ENCODE measurements at regions not wholly inside any gene's neighbourhood (a gene's known extent, or its start where the extent isn't known, plus 50 kb on each side); places are given as distances from the start of the nearest gene placed in this dataset.
"Not testable (repeated sequence)": the region's sequence is repeated elsewhere in the genome, so short reads cannot be mapped to it uniquely, and the experiment has no call there.

- DNase-seq = no peak
Measured at GRCh38 chr6:56838965-56839364, 115.9 kb upstream of the BEND6 start.

GRCh38 chr6:56838016-56838555, 116.8 kb upstream of the BEND6 start:
- ATAC-seq (no peak), DNase-seq (no peak)

More at GRCh38 chr6:56838965-56839364, 115.9 kb upstream of the BEND6 start:
- ATAC-seq = no peak

GRCh38 chr6:56837322-56837894, 117.5 kb upstream of the BEND6 start:
- no peak for ATAC-seq
- DNase-seq = no peak

- ATAC-seq (no peak), DNase-seq (no peak)
Measured at GRCh38 chr6:56835612-56836011, 119.3 kb upstream of the BEND6 start.

- DNase-seq = no peak
- ATAC-seq = no peak
Measured at GRCh38 chr6:56833873-56834272, 121.0 kb upstream of the BEND6 start.

- ATAC-seq (no peak), DNase-seq (no peak)
Measured at GRCh38 chr6:56833127-56833791, 121.6 kb upstream of the BEND6 start.

GRCh38 chr6:56832225-56832624, 122.7 kb upstream of the BEND6 start:
- DNase-seq = no peak
- no peak for ATAC-seq

GRCh38 chr6:56831334-56831733, 123.6 kb upstream of the BEND6 start:
- no peak for DNase-seq
- ATAC-seq = no peak

GRCh38 chr6:56827908-56828649, 126.8 kb upstream of the BEND6 start:
- no peak for DNase-seq
- no peak for ATAC-seq

- not testable (repeated sequence) for ATAC-seq
Measured at GRCh38 chr6:56824431-56824830, 130.5 kb upstream of the BEND6 start.

GRCh38 chr6:56821005-56821432, 133.9 kb upstream of the BEND6 start:
- DNase-seq (no peak), ATAC-seq (no peak)

More at GRCh38 chr6:56824431-56824830, 130.5 kb upstream of the BEND6 start:
- not testable (repeated sequence) for DNase-seq

- no peak for ATAC-seq
- no peak for DNase-seq
Measured at GRCh38 chr6:56820060-56820459, 134.8 kb upstream of the BEND6 start.

GRCh38 chr6:56819604-56820003, 135.3 kb upstream of the BEND6 start:
- ATAC-seq (no peak), DNase-seq (no peak)

GRCh38 chr6:56816370-56816769, 138.5 kb upstream of the BEND6 start:
- ATAC-seq (no peak), DNase-seq (no peak)

- no peak for DNase-seq
- ATAC-seq = no peak
Measured at GRCh38 chr6:56815436-56815835, 139.5 kb upstream of the BEND6 start.

- ATAC-seq = no peak
- no peak for DNase-seq
Measured at GRCh38 chr6:56814802-56815201, 140.1 kb upstream of the BEND6 start.

GRCh38 chr6:56814308-56814707, 140.6 kb upstream of the BEND6 start:
- ATAC-seq (no peak), DNase-seq (no peak)

GRCh38 chr6:56812851-56813250, 142.1 kb upstream of the BEND6 start:
- ATAC-seq, DNase-seq: not testable (repeated sequence)

GRCh38 chr6:56808871-56809359, 146.0 kb upstream of the BEND6 start:
- no peak for DNase-seq
- no peak for ATAC-seq

GRCh38 chr6:56807989-56808337, 146.9 kb upstream of the BEND6 start:
- no peak for ATAC-seq
- DNase-seq = no peak

GRCh38 chr6:56807326-56807988, 147.4 kb upstream of the BEND6 start:
- ATAC-seq (no peak), DNase-seq (no peak)

GRCh38 chr6:56806368-56806767, 148.5 kb upstream of the BEND6 start:
- no peak for DNase-seq
- ATAC-seq = no peak

Measured in stimulated activated naive CD8-positive, alpha-beta T cell treated with anti-CD3 and anti-CD28 coated beads, Interleukin-15, Interleukin-2, amounts not matched to agents 100 U/mL and 50 U/mL, for 24 hours (primary cell).